Adrenal gland (tissue), 5 donors: ENCODE measurements at regions not wholly inside any gene's neighbourhood (a gene's known extent, or its start where the extent isn't known, plus 50 kb on each side); places are given as distances from the start of the nearest gene placed in this dataset.

Source experiments
- CTCF ChIP-seq, 6 experiments: fragments of 450-650 bp in 4 of 6; fragments of 200-600 bp in 2 of 6; sonication (generic) in 1 of 6; IDR thresholded peaks; 1 replicate in 5 of 6; 2 replicates in 1 of 6; pipeline versions ENCODE4 v1.5.1 to v1.8.0; 2016 to 2021; ENCODE audit warnings: antibody characterized with exemption in 6 of 6, mild to moderate bottlenecking in 2 of 6, moderate library complexity in 1 of 6
- POLR2A ChIP-seq, 2 donors: fragments of 450-650 bp; IDR thresholded peaks; one replicate each; pipeline ENCODE4 v1.6.1; 2017; ENCODE audit warnings: antibody characterized with exemption in 2 of 2, mild to moderate bottlenecking in 2 of 2, moderate library complexity in 1 of 2
- donor health status: DM: no; HTN: no; CAD: no.

DNA sequence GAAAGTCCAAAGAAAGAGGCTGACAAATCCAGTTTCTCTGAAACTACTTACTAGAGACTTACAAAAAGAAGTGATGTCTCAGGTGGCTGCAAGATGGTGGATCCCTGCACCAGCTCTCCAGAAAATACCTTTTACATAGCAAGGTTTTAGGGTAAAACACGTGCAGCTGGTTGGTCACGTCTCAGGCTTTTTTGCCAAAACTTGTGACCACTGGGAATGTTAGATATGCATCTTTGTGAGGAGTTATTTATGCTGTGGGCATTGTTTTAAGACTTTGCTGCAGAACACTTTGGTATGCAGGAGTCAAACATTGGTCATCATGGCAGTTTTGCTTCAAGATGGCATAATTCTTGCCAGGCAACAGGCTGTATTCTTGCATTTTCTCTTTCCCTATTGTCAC, 1352.8 kb downstream of the REEP3 start:
- TF ChIP-seq CTCF (IDR thresholded peaks at IDR 0.05), result no peak
- TF ChIP-seq POLR2A (IDR thresholded peaks at IDR 0.05), result no peak
